HG03354 (cell line): ENCODE measurements at regions not wholly inside any gene's neighbourhood (a gene's known extent, or its start where the extent isn't known, plus 50 kb on each side); places are given as distances from the start of the nearest gene placed in this dataset.
"Not testable (repeated sequence)": the region's sequence is repeated elsewhere in the genome, so short reads cannot be mapped to it uniquely, and the experiment has no call there.

ENCODE experiments used
- ATAC-seq: cut with Tn5 transposase; IDR thresholded peaks from one replicate; pipeline ENCODE4 v1.9.1; 2021; ENCODE audit warnings: mild to moderate bottlenecking; ENCODE audit not compliant: unreplicated experiment, poor library complexity, severe bottlenecking

DNA sequence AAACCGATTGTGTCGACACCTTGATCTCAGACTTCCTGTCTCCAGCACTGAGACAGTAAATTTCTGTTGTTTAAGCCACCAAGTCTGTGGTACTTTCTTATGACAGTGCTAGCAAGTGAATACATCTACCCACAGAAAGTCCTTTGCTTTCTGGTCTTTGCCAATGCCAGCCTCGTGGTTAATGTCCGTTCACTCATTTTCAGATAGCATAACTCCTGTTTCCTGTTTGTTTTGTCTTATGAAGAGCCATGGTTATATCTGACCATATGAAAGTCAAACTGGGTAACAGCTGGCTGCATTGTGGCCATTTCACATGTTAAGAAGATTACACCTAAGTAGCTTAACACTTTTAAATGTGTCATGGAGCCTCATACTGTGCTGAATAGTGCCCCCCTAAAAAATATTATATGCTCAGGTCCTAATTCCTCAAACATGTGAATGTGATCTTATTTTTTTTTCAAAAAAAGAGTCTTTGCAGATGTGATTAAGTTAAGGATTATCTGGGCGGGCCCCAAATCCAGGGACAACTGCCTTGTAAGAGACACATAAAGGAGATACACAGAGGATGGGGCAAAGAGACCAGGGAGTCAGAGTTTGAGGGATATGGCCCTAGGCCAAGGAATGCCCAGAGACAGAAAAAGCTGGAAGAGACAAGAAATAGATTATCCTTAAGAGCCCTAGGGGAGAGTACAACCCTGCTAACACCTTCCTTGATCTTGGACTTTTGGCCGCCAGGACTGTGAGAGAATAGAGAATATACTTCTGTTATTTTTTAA is 118.0 kb downstream of the KCNE4 start:
- ATAC-seq = peak; percentile 66

DNA sequence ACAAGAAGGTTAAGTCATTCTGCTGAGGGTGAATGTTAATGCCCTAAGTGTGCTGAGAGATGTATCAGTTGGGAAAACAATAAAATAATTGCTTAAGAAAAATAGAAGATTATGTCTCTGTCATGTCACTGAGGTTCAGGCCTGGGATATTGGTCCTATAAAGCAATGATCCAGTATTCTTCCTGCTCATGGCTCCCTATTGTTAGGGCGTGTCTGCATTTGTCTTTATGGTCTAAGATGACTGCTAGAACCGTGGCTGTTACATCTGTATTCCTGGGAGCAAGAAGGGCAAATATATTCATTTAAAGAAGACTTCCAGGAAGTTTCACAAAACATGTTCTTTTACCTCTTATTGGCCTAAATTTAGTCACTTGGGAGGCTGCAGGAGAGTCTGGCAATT is 125.0 kb downstream of the KCNE4 start:
- ATAC-seq = no peak

- no peak for ATAC-seq
These were observed 128.5 kb downstream of the KCNE4 start for GRCh38 chr2:223180463-223180862.

- ATAC-seq = no peak
These were observed 129.6 kb downstream of the KCNE4 start for GRCh38 chr2:223181561-223181960.

- no peak for ATAC-seq
These were observed 130.4 kb downstream of the KCNE4 start for GRCh38 chr2:223182356-223182755.

GRCh38 chr2:223185638-223186037 is 133.6 kb downstream of the KCNE4 start:
- ATAC-seq = no peak

GRCh38 chr2:223187256-223187655 is 135.3 kb downstream of the KCNE4 start:
- ATAC-seq = no peak

GRCh38 chr2:223190561-223191206 is 138.7 kb downstream of the KCNE4 start:
- not testable (repeated sequence) for ATAC-seq

GRCh38 chr2:223196331-223196730 is 144.3 kb downstream of the KCNE4 start:
- ATAC-seq = no peak

- no peak for ATAC-seq
These were observed 145.1 kb downstream of the KCNE4 start for GRCh38 chr2:223197046-223197445.

DNA sequence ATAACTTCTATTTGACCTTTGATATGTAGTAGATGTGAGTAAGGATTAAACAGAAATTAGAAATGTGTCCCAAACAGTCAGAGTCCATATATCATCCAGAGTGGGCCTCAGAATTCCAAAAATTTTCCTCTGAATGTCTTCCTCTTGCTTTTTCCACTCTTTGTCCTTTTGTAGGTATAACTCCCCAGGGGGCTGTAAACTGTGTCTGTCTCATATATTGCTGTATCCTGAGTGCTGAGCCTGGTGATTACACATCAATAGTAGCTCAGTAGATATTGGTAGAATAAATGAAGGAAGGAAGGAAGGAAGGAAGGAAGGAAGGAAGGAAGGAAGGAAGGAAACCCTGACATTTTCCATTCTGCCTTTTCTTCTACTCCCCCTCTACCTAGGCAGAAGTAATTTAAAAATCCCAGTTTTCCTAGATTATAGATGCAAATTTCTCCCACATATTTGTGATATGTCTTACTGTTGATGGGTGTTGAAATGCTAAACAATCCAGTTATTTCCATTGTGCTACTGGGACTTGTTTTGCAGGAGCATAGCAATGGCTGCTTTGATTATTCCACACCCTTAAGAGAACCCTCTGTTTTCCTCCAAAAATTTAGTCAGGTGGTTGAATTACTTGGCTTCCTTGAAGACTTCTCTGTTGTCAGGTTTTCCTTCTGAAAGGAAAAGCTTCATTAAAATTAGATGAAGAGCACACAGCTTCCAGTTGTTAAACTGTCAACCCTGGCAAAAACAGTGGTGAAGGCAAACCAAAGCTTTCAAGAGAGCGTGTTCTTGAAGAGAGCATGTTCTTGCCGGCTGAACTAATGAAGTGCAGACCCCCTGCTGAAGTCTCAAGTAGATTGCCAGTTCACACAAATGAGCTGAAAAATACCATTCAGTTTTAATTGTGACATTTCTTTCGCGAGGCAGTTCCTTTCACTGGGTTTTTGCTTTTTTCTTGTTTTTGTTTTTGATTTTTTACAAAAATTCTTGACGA is 147.8 kb downstream of the KCNE4 start:
- ATAC-seq = no peak

DNA sequence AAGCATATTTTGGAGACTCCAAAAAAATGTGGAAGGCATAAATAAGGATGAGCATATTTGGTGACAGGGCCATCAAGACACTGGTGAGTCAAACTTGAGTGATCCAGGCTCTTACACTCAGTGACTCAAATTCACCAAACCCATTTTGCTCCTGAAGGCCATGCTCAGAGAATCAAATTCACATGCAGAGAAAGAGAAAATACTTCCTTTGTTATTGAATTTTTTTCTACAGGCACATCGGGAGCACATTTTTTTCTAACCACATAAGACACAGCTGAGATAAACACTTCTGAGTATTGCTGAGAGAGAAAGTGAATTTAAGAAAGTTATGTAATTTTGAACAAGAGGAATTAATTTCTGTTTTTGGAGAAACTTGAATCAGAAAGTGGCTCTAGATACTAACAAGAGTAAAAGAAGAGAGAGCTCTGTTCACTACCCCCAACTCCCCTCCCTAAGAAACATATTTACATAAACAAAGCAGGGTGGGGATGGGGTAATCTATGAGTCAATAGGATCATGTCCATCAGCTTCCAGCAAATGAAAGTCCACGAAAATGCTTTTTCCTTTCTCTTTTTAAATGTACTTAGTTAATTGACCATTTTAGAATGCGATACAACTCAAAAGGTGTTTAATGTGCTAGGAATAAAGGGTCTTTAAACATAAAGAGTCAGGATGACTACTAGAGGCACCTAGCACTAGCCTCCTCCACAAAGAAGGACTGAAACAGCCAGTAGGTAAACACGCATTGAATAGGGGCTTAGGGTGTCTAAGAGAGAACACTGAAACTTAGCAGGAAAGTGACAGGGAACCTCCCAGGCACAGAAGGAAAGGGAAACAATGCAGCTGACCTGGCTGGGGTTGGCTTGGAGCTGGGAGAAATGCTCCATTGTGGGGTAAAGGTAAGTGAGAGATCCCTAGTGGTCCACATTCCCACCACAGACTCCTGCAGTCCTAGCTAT is 152.3 kb downstream of the KCNE4 start:
- no peak for ATAC-seq

DNA sequence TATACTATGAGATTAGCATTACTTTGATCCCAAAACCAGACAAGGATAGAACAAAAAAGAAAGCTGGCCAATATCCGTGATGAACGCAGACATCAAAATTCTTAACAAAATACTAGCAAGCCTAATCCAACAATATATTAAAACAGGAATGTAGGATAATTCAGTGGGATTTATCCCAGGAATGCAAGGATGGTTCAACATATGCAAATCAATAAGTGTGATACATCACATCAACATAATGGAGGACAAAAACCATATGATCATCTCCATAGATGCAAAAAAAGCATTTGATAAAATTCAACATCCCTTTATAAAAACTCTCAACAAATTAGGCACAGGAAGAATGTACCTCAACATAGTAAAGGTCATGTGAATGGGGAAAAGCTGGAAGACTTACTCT is 158.5 kb downstream of the KCNE4 start:
- no peak for ATAC-seq

DNA sequence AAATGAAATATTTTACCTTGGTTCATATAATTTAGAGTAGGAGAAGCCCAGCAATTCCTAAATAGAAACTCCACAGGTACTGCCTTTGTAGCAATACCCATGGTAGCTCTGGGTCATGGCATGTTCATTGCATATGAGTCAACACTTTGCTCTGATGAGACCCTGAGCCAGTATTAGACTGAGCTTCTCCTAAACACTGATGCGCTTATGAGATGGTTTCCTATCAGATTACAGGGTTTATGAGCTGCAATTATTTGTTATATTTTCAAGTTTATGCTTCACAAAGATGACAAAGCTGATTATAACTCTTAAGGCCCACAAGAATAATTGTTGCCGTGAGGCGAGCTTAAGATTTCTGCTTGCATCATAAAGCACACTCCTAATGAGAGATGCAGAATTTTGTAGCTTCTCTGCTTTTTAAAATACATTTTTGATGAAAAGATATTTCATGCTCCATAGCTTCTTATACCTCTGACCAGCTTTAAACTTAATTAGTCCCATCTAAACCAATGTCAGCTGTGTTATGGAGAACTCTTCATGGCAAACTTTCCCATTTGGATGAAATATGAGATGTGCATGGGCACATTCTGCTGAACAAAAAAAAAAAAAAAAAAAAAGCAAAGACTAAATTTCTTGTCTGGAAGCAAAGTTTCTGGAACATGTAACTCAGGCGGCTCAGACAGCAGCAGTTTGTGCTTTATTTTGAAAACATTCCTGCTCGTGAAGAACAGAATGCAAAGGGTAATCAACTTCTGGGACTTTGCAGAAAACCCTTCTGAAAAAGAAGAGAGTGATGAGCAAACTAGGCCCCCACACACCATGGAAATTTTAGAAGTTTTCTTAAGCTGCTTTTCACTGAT is 162.6 kb downstream of the KCNE4 start:
- no peak for ATAC-seq

DNA sequence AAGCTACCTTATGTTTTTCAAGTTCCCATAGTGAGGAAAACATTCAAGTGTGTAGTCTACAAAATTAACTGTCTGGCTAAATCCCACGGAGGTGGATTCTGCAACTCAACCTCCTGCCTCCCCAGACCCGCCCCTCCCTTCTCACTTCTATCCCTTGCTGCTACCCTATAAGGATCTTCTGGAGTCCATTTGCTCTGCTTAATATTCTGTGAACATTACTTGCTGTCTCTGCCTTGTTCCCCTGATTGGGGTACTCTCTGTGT is 163.2 kb downstream of the KCNE4 start:
- ATAC-seq = no peak

GRCh38 chr2:223217373-223217772 is 165.4 kb downstream of the KCNE4 start:
- no peak for ATAC-seq

DNA sequence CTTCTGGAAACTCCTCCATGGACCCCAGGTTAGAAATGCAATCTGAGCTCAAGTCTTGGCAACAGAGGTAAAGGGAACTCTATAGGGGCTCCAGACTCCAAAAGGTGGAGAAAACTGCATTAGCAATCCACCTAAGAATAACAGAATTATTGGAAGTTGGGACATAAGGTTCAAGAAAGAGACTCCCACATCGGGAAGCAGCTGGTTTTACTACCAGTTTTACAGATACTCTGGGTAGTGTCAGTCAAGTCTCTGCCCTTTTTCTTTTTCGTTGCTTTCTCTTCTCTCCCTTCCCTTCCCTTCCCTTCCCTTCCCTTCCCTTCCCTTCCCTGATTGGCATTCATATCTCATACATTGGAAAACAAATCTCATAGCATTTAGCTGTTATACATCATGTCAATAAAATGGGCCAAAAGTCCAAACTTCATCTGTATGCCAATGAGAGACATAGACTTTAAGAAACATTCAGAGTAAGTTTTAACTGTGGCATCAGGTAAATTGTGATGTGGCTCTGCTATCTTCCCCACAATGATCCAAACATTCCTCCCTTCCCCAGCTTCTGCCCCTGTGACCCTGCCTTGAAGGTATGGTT is 166.7 kb downstream of the KCNE4 start:
- ATAC-seq = no peak
